ENCODE measurements at regions not wholly inside any gene's neighbourhood (a gene's known extent, or its start where the extent isn't known, plus 50 kb on each side); places are given as distances from the start of the nearest gene placed in this dataset.

DNA sequence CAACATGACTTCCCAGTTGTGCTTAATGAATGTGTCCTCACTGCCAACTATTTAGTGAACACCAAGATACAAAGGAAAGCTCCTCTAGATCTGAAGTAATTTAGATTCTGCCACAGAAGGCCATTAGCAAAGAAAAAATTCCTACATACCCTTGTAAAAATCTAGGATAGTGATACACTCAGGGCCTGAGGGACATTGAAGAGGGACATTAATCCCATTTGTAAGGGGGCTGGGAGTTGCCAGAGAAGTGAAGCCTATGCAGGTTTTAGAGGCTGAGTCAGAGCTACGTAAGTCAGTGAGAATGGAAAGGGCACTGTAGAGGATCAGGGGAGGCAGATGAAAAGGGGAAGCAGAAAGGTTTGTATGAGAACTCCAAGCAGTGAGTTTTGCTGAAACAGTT is 286.9 kb upstream of the TARS1 start:
- POLR2A ChIA-PET: no interaction called here
- TF ChIP-seq, protein P1, sequence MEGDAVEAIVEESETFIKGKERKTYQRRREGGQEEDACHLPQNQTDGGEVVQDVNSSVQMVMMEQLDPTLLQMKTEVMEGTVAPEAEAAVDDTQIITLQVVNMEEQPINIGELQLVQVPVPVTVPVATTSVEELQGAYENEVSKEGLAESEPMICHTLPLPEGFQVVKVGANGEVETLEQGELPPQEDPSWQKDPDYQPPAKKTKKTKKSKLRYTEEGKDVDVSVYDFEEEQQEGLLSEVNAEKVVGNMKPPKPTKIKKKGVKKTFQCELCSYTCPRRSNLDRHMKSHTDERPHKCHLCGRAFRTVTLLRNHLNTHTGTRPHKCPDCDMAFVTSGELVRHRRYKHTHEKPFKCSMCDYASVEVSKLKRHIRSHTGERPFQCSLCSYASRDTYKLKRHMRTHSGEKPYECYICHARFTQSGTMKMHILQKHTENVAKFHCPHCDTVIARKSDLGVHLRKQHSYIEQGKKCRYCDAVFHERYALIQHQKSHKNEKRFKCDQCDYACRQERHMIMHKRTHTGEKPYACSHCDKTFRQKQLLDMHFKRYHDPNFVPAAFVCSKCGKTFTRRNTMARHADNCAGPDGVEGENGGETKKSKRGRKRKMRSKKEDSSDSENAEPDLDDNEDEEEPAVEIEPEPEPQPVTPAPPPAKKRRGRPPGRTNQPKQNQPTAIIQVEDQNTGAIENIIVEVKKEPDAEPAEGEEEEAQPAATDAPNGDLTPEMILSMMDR (IDR thresholded peaks at IDR 0.05; ENCODE audit: control extremely low read depth, extremely low read depth, low read depth, missing control alignments): no peak
- CTCF ChIA-PET: interaction anchor here (0.9 kb wide), 2 partner anchors 11 to 14 kb away, joined by 3 read pairs; no protein-coding TSS in a partner anchor
- DNase-seq (ENCODE audit: extremely low spot score): no peak

DNA sequence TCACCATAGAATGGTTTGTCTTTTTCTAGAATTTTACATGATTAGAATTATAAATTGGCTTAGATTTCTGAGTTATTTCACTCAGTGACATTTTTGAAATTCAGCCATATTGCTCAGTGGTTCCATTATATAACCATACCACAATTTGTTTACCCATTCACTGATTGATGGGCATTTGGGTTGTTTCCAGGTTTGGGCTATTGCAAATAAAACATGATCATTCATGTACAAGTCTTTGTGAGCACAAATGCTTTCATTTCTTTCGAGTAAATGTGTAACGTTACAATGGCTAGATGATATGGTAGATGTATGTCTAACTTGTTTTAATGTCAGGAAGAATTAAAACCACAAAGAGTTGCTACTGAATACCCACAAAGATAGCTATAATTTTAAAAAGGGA is 279.9 kb upstream of the TARS1 start:
- ChIA-PET POLR2A (no interaction called here), CTCF (no interaction called here)
- TF ChIP-seq, protein P1 (IDR thresholded peaks at IDR 0.05; ENCODE audit: control extremely low read depth, extremely low read depth, low read depth, missing control alignments): no peak
- DNase-seq (ENCODE audit: extremely low spot score): no peak

DNA sequence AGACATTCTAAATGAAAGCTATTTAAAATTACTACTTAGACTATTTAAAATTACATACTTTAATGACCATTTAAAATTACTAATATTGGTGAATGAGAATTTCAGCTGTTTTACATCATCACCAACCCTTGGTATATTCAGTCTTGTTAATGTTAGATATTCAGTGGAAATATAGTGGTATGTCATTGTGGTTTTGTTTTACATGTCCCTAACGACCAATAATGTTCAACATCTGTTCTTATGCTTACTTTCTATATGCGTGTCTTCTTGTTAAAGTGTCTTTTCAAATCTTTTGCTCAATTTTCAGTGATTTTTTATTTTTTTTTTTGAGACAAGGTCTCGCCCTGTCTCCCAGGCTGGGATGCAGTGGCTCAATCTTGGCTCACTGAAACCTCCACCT is 279.3 kb upstream of the TARS1 start:
- TF ChIP-seq, protein P1 (IDR thresholded peaks at IDR 0.05; ENCODE audit: control extremely low read depth, extremely low read depth, low read depth, missing control alignments): no peak
- POLR2A ChIA-PET: no interaction called here
- CTCF ChIA-PET: no interaction called here
- no peak for DNase-seq (ENCODE audit: extremely low spot score)

DNA sequence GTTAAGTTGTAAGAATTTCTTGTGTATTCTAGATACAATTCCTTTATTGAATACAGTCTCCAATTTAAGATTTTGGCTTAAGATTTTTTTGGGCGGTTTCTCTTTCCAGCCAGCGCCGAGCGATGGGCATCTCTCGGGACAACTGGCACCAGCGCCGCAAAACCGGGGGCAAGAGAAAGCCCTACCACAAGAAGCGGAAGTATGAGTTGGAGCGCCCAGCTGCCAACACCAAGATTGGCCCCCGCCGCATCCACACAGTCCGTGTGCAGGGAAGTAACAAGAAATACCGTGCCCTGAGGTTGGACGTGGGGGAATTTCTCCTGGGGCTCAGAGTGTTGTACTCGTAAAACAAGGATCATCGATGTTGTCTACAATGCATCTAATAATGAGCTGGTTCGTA is 278.7 kb upstream of the TARS1 start:
- TF ChIP-seq, protein P1 (IDR thresholded peaks at IDR 0.05; ENCODE audit: control extremely low read depth, extremely low read depth, low read depth, missing control alignments): no peak
- no peak for DNase-seq (ENCODE audit: extremely low spot score)
- ChIA-PET CTCF (no interaction called here), POLR2A (no interaction called here)

DNA sequence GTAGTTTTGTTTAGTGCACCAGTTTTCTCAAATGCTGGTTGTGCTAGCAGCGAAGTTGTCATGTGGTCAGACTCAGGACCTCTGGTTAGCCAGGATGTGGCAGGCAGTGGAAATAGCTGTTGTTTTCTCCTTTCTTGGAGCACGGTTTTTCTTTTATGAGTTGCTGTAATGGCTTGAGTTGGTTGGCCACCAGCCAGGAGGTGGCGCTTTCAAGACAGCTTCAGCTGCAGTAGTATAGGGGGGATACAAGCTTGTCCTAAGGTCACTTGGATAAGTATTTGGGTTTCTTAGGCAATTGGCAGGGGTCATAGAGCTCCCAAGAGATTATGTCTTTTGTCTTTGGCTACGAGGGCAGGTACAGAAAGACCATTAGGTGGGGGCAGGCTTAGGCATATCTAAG is 274.2 kb upstream of the TARS1 start:
- TF ChIP-seq, protein P1 (IDR thresholded peaks at IDR 0.05; ENCODE audit: control extremely low read depth, extremely low read depth, low read depth, missing control alignments): peak; percentile 12
- no peak for DNase-seq (ENCODE audit: extremely low spot score)
- POLR2A ChIA-PET: no interaction called here
- CTCF ChIA-PET: interaction anchor here (0.7 to 1.4 kb wide), 6 partner anchors 9 to 213 kb away, joined by 3 to 4 read pairs (median 3); no protein-coding TSS in a partner anchor

DNA sequence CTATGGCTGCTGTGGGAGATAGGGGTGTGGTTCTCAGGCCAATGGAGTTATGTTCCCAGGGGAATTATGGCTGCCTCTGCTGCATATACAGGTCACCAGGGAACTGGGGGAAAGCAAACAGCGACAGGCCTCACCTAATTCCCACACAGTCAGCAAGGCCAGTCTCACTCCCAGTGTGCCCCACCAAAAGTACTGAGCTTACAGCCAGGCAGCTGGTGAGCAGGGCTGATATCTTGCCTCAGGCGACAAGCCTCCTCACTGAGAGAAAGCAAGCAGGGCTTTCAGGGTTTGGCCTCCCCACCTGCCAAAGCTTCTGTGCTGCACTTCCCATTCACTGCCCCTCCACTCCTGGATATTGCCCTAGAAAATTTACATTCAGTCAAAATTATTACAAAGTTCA is 273.8 kb upstream of the TARS1 start:
- ChIA-PET CTCF (interaction anchor here (0.7 to 1.4 kb wide), 6 partner anchors 8 to 213 kb away, joined by 3 to 4 read pairs (median 3); no protein-coding TSS in a partner anchor), POLR2A (no interaction called here)
- no peak for DNase-seq (ENCODE audit: extremely low spot score)
- TF ChIP-seq, protein P1 (IDR thresholded peaks at IDR 0.05; ENCODE audit: control extremely low read depth, extremely low read depth, low read depth, missing control alignments): no peak

DNA sequence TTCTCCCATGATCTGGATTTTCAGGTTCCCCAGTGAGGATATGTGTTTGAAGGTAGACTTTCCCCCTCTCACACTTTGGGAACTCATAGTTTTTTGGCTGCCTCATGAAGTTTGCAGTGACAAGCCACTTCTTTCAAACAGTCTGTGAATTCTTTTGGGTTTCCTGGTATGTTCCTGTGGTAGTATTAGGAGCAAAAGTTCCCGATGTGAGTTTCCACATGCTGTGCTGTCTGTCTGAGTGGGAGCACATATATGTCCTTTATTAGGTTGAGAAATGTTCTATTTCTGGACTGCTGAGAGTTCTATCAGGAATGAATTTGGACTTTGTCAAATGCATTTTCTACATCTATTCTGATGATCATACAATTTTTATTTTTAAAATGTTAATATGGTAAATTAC is 273.2 kb upstream of the TARS1 start:
- TF ChIP-seq, protein P1 (IDR thresholded peaks at IDR 0.05; ENCODE audit: control extremely low read depth, extremely low read depth, low read depth, missing control alignments): no peak
- CTCF ChIA-PET: interaction anchor here (0.9 to 1.4 kb wide), 4 partner anchors 8 to 132 kb away, joined by 3 read pairs; no protein-coding TSS in a partner anchor
- DNase-seq (ENCODE audit: extremely low spot score): no peak
- POLR2A ChIA-PET: no interaction called here

All from GM10248 (cell line).